ENCODE measurements at regions not wholly inside any gene's neighbourhood (a gene's known extent, or its start where the extent isn't known, plus 50 kb on each side); places are given as distances from the start of the nearest gene placed in this dataset.

GRCh38 chr18:27411013-27411412, 225.9 kb upstream of the CHST9 start:
- TF ChIP-seq RFX5 (IDR thresholded peaks at IDR 0.05; ENCODE audit: low read depth, low read length) (no peak), TBL1XR1 (IDR thresholded peaks at IDR 0.05; ENCODE audit: low read depth, low read length) (no peak), MYC (IDR thresholded peaks at IDR 0.05; ENCODE audit: insufficient read depth, insufficient read length, insufficient replicate concordance, low read length, severe bottlenecking) (no peak), JUND (IDR thresholded peaks at IDR 0.05; ENCODE audit: low read depth, low read length) (no peak), WRNIP1 (IDR thresholded peaks at IDR 0.05; ENCODE audit: borderline replicate concordance, low read depth, low read length) (no peak), SMAD5 (IDR thresholded peaks at IDR 0.05; ENCODE audit: low read depth) (no peak), EP300 (IDR thresholded peaks at IDR 0.05; ENCODE audit: borderline replicate concordance in 1 of 2, control insufficient read depth in 1 of 2, low read depth in 2 of 2, low read length in 2 of 2) (no peak)
- TF ChIP-seq, protein P1, sequence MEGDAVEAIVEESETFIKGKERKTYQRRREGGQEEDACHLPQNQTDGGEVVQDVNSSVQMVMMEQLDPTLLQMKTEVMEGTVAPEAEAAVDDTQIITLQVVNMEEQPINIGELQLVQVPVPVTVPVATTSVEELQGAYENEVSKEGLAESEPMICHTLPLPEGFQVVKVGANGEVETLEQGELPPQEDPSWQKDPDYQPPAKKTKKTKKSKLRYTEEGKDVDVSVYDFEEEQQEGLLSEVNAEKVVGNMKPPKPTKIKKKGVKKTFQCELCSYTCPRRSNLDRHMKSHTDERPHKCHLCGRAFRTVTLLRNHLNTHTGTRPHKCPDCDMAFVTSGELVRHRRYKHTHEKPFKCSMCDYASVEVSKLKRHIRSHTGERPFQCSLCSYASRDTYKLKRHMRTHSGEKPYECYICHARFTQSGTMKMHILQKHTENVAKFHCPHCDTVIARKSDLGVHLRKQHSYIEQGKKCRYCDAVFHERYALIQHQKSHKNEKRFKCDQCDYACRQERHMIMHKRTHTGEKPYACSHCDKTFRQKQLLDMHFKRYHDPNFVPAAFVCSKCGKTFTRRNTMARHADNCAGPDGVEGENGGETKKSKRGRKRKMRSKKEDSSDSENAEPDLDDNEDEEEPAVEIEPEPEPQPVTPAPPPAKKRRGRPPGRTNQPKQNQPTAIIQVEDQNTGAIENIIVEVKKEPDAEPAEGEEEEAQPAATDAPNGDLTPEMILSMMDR (IDR thresholded peaks at IDR 0.05 in 2 of 3, conservative IDR thresholded peaks at IDR 0.05 in 1 of 3; ENCODE audit: control insufficient read depth in 2 of 3, extremely low read depth in 1 of 3, insufficient read depth in 1 of 3, low read depth in 3 of 3, low read length in 3 of 3): no peak

Data from GM12878 (cell line).